ENCODE measurements at regions not wholly inside any gene's neighbourhood (a gene's known extent, or its start where the extent isn't known, plus 50 kb on each side); places are given as distances from the start of the nearest gene placed in this dataset.

- TF ChIP-seq POLR2A (IDR thresholded peaks at IDR 0.05), result no peak
- TF ChIP-seq CTCF (IDR thresholded peaks at IDR 0.05), result no peak
- TF ChIP-seq POLR2AphosphoS5 (IDR thresholded peaks at IDR 0.05; ENCODE audit: insufficient read depth in 1 of 2, low read depth in 1 of 2), result no peak
Observed at GRCh38 chr6:145143379-145143778, 591.9 kb downstream of the EPM2A start.

Measured in vagina (tissue), 2 donors.